Activated CD4-positive, alpha-beta T cell treated with anti-CD3 and anti-CD28 coated beads, Interleukin-2, amount 50 U/mL, for 4 hours (primary cell): ENCODE measurements at regions not wholly inside any gene's neighbourhood (a gene's known extent, or its start where the extent isn't known, plus 50 kb on each side); places are given as distances from the start of the nearest gene placed in this dataset.

Experiments
- DNase-seq, 2 experiments: peaks; one replicate each; pipeline ENCODE4 v3.0.0-alpha.2; 2020

- no peak for DNase-seq
Observed at GRCh38 chr11:70733327-70734325, 335.3 kb downstream of the CTTN start.

- DNase-seq, result no peak
Observed at GRCh38 chr11:70734379-70734778, 336.1 kb downstream of the CTTN start.

- no peak for DNase-seq
Observed at GRCh38 chr11:70734911-70735310, 336.6 kb downstream of the CTTN start.

GRCh38 chr11:70735976-70736375 is 337.6 kb downstream of the CTTN start:
- DNase-seq, result no peak

GRCh38 chr11:70736461-70736860 is 338.1 kb downstream of the CTTN start:
- no peak for DNase-seq

GRCh38 chr11:70736937-70737640 is 338.8 kb downstream of the CTTN start:
- no peak for DNase-seq

GRCh38 chr11:70737816-70738630 is 339.7 kb downstream of the CTTN start:
- DNase-seq, result no peak

GRCh38 chr11:70738661-70739060 is 340.3 kb downstream of the CTTN start:
- DNase-seq, result no peak

- no peak for DNase-seq
Observed at GRCh38 chr11:70739091-70739490, 340.8 kb downstream of the CTTN start.

- DNase-seq, result no peak
Observed at GRCh38 chr11:70739811-70740487, 341.6 kb downstream of the CTTN start.

GRCh38 chr11:70740488-70740851 is 342.1 kb downstream of the CTTN start:
- no peak for DNase-seq

GRCh38 chr11:70741085-70741484 is 342.8 kb downstream of the CTTN start:
- no peak for DNase-seq

- no peak for DNase-seq
Observed at GRCh38 chr11:70742553-70743291, 344.4 kb downstream of the CTTN start.

GRCh38 chr11:70743329-70743728 is 345.0 kb downstream of the CTTN start:
- DNase-seq, result no peak

GRCh38 chr11:70743941-70744351 is 345.6 kb downstream of the CTTN start:
- DNase-seq, result no peak

- no peak for DNase-seq
Observed at GRCh38 chr11:70744396-70745185, 346.3 kb downstream of the CTTN start.

- DNase-seq, result no peak
Observed at GRCh38 chr11:70745451-70745850, 347.1 kb downstream of the CTTN start.

GRCh38 chr11:70745941-70746340 is 347.6 kb downstream of the CTTN start:
- no peak for DNase-seq

GRCh38 chr11:70746351-70746750 is 348.0 kb downstream of the CTTN start:
- no peak for DNase-seq

- DNase-seq, result no peak
Observed at GRCh38 chr11:70747285-70747684, 349.0 kb downstream of the CTTN start.

GRCh38 chr11:70747921-70748320 is 349.6 kb downstream of the CTTN start:
- no peak for DNase-seq
